GM19397 (cell line): ENCODE measurements at regions not wholly inside any gene's neighbourhood (a gene's known extent, or its start where the extent isn't known, plus 50 kb on each side); places are given as distances from the start of the nearest gene placed in this dataset.
"Not testable (repeated sequence)": the region's sequence is repeated elsewhere in the genome, so short reads cannot be mapped to it uniquely, and the experiment has no call there.

Experiments used
- ATAC-seq: cut with Tn5 transposase; IDR thresholded peaks from one replicate; pipeline ENCODE4 v1.9.1; 2021; ENCODE audit warnings: mild to moderate bottlenecking, moderate library complexity; ENCODE audit not compliant: unreplicated experiment

DNA sequence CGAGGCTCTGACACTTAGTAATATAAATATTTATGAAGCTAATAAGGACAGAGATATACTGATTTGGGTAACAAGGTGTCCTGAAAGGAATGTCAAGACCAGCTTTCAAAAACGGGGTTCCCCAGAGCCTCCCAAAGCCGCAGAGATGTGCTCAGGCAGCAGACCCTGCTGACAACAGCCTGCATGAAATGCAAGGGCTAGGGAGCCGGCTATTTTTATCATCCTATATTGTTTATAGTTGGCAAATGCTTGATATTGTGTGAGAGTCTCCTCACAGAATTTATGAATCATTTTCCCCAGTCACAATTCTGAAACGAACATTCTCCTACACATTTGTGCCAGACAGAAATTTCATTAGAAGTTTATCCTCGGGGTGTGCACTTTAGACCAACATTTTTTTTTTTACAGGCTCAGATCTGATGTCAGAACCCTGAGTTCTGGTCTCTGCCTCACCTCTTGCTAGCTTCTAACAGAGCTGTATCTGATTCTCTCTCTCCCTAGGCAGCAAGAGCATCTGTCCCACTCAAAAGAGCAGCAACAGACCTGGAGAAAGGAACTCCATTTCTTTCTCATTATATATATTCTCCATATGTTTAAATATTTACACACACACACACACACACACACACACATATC, 302.3 kb upstream of the PLD5 start:
- ATAC-seq = no peak

DNA sequence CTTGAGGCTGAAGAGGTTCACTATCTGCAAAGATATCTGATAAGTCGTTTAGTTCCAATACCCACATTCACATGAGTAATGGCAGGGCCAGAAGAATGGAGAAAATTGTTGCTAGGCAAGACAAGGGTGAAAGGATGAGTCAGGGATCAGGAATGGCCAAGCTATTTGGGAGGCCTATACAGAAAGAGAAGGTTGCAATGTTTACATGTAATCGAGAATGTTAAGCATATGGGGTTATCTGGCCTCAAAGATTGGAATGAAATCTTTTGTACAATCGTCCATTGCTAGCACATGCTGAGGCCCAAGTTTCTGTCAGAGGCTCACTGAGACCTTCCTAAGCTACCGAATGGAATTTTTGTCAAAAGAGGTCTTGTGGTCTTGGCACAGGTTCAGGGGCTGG, 299.9 kb upstream of the PLD5 start:
- ATAC-seq = no peak

DNA sequence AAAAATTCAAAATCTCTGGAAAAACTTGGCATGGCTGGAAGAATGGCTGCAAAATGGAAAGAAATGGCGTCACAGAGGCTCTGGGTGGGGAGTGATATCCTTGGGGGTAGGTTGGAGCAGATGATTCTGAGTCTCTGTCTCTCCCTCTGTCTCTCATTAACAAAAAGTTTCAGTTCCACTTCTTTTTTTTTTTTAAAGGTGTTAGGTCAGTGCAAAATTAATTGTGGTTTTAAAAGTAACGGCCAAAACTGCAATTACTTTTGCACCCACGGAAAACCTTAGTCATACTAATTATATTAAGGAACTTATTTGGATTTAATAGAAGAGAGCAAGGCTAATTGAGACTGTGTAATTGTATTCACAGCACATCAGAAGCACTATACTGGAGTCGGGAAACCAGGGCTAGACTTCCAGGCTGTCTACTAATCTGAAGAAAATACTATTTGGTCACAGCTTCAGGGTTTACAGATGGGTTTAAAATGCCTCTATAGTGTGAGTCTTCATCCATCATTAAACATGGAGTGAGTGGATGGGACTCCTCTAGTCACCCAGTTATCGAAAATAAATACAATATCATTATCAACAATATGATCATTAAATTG, 289.1 kb upstream of the PLD5 start:
- peak; percentile 94 for ATAC-seq

DNA sequence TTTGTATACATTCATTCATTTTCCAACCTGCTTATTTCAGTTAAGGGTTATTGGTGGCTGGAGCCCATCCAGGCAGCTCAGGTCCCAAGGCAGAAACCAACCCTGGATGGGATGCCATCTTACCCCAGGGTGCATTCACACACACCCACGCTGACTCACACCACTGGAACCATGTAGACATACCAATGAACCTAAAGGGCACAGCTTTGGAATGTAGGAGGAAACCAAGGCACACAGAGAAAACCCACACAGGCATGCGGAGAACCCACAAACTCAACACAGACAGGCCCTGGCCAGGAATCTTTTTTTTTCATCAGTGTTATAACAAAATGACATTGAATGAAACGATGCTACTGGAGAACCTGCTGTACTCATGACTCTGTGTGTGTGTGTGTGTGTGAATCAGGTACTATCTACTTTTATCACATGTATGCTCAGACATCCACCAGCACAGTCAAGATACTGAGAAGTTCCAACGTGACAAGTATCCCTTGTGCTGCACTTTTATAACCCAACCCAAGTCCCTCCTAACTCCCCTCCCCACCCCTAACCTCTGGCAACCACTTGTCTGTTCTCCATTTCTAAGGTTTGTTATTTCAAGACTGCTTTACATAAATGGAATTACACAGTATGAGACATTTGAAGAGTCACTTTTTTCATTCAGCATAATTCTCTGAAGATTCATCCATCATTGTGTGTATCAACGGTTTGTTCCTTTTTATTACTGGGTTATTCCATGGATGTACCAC, 286.8 kb upstream of the PLD5 start:
- no peak for ATAC-seq

DNA sequence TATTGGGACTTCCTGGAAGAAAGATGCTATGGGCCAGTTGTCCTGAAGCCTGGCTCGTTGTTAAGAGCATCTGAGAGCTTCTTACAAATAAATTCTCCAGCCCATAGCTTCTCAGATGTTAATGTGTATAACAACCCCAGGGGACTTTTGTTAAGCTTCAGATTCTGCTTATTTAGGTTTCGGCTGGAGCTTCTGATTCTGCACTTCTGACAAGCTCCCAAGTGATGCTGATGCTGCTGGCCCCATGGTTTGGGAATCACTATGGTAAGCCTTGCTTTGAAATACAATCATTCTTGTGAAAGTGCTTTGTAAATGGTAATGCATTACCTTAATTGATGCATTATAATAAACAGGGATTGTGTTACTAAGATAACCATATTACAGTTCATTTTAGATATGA, 281.8 kb upstream of the PLD5 start:
- no peak for ATAC-seq

DNA sequence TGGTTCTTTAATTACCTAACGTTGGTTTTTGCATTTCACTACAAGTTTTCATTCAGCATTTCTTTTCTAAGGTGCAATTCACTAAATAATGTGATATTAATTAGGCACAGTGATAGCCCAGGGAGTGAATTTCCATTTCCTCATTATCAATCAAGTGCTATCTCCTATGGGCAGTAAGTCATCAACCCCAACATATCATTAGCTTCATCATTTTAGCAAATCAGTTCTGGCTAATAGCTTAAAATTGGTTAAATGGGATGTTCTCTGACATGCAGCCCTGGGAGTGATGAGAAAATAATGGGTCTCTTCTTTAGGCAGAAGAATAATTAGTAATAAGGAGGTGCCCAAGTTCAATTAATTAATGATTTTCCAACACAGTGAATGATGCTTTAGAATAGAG, 280.9 kb upstream of the PLD5 start:
- ATAC-seq = not testable (repeated sequence)

DNA sequence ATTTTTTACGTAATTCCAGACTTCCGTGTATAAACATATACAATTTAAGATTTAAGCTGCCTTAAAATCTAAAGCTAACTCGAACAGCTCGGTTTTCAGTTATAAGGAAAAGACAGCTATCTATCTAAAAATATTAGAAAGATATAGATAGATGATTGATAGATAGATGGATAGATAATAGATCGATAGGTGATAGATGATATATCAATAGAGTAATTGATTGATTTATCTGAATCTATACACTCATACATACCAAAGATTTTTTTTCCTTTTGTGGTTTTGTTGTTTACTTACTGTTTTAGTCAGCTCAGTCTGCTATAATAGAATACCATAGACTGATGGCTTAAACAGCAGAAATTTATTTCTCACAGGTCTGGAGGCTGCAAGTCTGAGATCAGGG, 278.5 kb upstream of the PLD5 start:
- ATAC-seq = no peak

DNA sequence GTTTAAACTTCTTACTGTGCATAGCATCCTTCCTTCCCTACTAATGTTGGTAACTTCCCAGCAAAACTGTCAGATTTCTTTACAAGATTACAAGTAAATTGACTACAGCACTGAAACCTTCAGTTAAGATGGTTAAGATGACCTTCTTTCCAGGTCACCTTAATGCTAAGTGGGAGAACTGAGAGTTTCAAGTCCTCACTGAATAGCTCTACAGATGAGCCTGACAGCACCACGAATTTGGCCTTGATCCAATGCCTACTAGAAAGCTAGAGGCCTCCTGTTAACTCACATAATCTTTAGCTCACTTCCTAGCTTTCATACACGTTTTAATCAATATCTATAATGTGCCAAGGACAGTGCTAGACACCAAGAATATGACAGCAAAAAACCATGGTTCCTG, 276.0 kb upstream of the PLD5 start:
- ATAC-seq = peak; percentile 64

DNA sequence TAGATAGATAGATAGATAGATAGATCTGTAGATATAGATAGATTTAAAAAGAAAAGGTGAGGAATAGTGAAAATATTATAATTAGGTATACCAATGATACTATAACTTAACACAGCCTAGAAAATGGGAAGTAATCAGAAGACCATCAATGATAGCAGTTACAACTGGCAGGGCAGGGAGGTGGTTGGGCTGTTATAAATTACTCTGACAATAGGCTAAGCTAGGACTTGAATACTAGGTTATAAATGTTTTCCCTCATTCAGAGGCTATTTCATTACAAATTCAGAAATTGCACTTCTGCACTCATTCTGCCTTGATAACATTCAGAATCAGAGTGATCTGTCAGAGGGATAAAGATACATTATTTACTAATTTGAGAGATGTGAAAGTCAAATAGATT, 273.4 kb upstream of the PLD5 start:
- ATAC-seq = no peak

DNA sequence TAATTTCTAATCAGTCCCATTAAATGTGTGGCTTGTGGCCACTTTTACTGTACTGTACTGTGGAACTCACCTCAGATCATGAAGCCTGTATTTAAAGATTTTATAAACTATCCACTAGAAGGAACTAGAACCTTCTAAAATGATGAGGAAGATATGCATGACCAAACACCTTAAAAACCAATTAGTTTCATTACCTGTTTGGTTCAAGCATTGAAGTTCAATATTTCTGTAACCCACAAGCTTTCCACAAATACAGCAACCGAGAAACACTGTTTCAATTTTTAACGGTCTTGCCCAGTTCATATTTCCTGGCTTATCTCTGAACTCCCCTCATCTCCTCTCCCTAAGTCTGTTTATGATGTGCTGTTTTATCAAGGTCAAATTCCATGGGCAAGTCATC, 264.3 kb upstream of the PLD5 start:
- ATAC-seq = peak; percentile 62

DNA sequence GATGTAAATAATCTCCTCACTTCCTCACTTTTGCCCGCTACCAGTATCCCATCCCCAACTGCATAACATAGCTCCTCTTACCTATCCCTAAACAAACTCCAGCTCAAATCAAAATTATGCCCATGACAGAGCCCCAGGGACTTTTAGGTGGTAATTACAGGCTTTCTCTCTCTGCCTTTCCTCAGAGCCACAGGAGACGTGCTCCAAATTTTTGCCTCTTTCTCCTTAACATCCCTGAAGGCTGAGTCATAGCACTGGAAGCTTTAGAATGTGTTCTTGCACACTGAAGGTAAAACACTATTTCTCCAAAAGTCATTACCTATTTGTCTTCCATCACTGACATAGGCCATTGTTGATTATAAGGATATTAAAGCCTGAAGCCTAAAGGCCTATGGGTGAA, 263.5 kb upstream of the PLD5 start:
- no peak for ATAC-seq

DNA sequence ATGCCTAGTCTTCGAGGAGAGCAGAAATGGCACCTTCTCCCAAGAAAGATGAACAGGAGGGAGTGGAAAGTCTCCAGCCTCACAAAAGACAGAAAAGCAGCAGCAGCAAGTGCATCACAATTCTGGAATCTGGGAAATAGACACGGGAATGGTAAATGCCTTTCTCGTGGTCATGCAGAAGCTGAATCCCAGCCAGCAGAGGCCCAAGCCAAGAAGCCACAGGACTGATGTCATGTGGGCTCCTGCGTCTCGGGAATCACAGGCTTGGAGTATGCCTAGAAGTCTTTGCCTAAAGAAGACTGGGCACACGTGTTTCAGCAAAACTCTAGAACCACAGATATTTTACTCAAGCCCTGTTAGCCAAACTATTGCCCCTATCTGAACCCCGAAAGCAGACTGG, 260.3 kb upstream of the PLD5 start:
- ATAC-seq = no peak

DNA sequence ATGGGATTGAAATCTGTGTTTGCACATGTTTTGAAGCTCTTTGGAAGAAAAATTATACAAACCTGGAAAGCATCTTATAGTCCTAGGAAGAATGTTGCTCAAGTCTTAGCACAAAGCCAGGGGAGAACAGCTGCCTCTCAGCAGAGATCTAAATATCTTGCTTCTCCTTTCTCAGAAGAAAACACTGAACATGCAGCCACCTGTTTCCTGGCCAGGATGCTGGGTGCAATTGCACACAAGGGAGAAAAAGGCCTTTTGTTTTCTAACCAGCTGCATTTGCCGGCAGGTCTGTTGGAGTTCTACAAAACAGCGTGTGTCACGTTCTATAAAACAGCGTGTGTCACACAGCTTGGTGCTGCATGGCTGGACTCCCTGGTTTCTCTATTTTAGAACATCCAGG, 259.6 kb upstream of the PLD5 start:
- ATAC-seq = peak; percentile 74

DNA sequence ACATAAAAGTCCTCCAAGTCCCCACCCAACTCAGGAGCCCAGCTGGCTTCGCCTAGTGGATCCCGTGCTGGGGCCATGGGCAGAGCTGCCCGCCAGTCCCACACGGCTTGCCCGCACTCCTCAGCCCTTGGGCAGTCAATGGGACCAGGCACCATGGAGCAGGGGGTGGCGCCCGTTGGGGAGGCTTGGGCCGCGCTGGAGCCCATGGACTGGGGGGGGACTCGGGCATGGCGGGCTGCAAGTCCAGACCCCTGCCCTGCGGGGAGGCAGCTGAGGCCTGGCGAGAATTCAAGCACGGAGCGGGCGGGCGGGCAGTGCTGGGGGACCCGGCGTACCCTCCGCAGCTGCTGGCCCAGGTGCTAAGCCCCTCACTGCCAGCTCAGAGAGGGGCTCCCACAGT, 249.8 kb upstream of the PLD5 start:
- ATAC-seq = no peak

DNA sequence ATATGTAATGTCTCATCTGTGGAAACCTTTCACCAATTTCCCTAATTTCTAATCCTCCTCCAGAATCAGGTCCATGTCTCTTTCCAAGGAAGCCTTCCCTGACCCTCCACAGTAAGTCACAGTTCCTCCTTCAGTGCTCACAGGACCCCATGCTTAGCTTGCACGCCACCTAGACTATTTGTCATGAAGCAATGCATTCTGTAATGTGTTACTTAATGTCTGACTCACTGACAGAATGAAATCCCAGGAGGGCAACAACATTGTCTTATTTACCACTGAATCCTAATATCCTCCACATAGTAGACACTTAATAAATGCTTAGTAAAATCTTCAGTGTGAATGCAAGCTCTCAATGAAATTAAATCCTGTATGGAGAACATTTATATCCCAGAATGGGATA, 245.9 kb upstream of the PLD5 start:
- no peak for ATAC-seq

DNA sequence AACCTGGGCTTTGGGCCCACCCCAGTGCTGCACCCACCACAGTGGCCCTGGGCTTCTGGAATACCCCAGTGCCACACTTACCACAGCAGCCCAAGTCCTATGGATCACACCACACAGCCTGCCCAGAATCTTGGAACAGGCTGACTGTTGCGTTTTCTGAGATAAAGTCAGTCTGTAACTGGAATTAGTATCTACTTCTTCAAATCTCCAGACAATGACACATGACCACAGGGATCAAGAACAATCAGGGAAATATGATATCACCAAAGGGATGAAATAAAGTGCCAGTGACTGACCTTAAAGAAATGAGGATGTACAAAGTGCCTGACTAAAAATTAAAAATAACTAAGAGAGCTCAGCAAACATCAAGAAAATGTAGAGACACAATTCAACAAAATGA, 239.7 kb upstream of the PLD5 start:
- no peak for ATAC-seq

DNA sequence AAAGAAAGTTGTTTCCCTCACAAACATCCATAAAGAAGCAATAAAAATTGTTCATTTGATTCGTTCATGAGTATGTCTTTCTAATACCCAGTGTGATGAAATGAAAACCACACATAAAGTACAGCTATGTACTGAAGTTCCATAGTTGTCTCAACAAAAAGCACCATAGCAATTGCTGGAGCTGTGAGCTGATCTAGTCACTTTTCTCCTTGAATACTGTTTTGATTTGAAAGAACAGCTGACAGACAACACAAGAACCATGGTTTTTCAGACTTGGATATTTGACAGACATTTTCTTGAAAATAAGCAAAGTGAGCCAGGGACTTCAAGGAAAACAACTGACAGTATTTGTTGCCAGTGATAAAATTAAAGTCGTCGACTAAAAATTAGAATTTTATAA, 237.1 kb upstream of the PLD5 start:
- ATAC-seq = no peak

DNA sequence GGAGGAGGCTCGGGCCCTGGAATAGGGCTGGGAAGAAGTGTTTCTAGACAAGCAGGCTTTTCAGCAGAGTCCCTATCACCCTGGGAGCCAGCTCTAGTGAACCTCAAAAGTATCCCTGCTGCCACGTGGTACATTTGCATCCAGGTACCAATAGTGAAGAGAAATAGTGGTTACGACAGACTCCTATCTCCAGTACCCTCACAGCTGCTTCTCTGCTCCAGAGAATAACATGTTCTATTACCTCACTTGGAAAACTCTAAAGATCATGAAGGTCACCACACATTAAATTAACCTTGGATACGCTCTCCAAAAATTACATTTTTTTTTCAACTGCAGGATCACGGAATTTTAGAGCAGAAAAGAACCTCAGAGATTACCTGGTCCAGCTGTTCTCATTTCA, 230.4 kb upstream of the PLD5 start:
- ATAC-seq = no peak

DNA sequence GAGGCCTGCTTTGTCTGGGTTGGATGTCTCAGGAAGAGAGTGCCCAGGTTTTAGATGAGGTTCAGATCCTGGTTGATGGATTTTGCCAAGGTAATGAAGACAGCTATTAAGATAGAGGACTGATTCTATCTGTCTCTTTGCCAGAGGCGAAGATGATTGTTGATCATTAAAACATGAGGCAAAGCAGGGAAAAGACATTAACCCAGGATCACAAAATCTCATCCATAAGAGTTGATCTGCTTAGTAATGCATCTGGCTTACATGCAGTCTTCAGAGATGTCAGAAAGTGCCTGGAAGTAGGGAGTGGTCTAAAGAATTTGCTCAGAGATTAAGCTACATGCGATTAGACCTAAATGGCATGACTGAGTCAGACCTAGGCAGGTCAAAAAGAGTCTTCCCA, 229.6 kb upstream of the PLD5 start:
- ATAC-seq = no peak

DNA sequence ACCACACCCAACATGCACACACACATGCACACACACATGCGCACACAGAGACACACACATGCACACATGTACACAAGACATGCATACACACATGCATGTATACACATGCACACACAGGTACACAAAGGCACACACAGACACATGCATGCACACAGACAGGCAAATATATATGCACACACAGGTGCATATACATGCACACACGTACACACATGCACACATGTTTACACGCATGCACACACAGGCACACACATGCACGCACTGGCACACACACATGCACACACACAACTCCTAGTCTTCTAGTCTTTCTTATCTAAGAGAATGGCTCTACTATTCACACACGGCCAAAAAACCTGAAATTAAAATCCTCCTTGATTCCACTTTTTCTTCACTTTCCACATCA, 222.7 kb upstream of the PLD5 start:
- ATAC-seq = no peak

DNA sequence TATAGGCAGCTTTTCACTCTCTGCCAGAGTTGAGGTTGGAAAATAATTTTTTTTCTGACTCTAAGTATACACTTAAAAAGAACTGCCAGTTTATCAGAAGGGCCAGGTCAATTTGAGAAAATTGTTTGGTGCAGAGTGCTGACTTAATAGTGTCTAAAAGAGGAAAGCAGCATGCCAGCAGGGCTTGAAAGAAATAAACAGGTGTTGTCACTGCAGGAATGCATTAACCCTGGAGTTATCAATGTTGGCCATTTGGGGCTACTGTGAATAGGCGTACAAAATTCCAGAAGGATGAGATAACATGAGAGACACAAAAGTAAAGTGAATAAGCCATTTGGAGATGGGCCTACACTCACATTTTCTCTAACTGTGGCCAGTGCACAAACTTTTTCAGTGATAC, 220.6 kb upstream of the PLD5 start:
- no peak for ATAC-seq

DNA sequence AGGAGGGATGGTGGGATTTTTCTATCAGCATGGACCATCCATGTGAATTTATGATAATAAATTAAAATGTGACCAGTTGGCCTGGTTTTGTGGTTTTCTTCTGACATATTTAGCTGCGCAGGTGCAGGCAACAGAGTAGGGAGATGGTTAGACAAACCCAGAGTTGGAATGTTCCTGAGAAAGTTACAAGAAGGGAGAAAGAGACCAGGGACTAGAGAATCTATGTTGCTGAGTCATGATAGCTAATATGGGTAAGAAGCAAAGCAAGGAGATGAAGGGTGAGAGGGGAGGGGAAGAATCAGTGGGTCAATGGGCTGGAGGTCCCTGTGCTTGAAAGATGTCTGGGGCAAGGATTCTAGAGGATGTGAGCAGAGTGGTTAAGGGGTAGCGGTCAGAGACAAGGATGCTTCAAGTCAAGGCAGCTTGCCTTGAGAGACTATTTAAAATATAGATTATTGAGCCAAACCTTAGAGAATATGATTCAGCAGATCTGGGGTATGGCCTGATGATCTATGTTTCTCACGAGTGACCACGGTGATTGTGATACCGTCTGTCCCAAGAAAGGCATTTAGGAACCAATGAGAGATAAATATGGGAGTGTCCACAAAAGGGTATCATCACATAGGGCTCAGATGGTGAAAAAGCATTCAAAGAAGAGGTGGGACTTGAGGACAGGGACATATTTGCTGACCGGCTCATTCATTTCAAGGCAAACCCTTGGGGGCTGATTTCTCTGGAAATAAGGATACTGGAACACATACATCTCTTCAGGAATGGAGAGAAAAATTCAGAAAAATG, 219.7 kb upstream of the PLD5 start:
- ATAC-seq = no peak
